GM12872 (cell line): ENCODE measurements at regions not wholly inside any gene's neighbourhood (a gene's known extent, or its start where the extent isn't known, plus 50 kb on each side); places are given as distances from the start of the nearest gene placed in this dataset.

ENCODE experiments used
- CTCF ChIP-seq: IDR thresholded peaks from 3 replicates; pipeline ENCODE4 v1.5.1; 2011; ENCODE audit warnings: low read depth, mild to moderate bottlenecking, low read length, moderate library complexity; ENCODE audit not compliant: insufficient read depth

DNA sequence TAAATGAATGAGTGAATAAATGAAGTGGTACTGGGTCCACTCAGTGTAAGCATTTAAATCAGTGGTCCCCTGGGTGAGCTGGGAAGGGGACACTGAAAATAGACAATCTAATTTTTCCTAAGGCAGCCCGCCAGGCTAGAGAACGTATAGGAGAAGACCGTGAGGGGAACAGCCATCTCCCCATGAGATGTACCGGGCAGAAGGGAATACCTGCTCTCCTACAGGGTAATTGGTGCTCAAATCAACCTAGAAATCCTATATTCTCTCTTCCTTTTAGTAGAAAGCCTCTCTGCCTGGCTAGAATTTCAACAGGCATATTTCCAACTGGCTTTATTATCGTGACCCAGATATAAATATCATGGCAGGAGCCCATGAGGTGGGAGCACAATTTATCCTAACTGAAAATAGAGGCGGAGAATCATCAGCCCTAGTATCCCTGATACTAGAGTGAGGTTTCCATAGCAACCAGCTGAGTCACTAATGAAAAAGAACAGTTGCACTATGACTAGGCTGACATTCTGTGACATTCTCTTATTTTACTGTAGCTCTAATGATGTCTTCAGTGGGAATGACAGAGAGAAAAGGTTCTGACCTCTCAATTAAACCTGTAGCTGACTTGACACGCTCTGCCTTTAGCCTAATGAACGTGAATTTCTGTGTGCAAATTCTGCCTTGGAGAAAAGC is 96.5 kb upstream of the CAST start:
- no peak for TF ChIP-seq CTCF

DNA sequence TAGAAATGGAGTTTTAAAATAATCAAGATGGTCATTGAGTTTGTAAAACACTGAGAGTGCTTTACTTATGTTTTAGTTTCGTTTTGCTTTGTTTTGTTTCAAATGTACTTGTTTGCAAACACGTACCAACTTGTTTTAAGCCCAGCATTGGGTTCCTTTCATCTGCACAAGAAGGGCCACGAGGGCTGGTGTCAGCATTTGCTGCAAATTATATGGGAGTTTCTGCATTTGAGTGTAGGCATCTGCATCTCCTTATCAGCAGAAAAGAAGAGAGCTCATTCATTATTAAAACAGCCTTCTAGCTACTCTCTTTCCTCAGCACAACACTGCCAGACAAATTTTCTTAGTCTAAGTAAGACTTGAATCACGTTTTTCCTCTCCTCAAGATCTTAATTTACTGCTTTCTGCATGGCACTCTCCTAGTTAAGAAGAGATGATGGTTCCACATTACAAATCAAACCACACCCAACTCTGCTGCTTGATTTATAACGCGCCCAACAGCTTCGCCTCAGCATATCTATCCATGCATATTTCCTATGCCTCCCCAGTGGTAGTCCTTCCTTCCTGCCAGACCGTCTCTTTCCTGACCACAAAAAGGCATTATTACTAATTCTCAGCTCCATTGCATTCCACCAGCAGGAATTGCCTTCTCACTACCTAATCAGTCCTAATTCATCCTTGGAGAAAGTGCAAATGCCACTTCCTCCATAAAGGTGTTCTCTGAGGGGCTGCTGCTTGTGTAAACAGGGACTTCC is 95.2 kb upstream of the CAST start:
- no peak for TF ChIP-seq CTCF

DNA sequence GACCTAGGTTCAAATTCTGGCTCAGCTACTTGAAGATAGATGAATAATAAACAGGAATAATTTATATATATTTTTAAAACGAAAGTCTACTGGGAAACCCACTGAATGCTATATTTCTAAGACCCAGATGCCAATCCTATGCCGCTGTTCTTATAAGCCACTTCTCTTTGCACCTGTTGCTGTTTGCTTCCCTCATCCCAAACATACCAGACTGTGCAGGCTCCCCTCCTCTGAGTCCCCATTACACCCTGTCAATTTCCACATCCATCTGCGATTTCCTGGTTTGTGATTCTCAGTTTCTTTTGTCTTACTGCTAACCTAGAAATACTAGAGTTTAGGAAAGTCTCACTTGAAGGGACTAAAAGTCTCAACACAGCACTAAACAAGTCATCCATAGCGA is 92.8 kb upstream of the CAST start:
- TF ChIP-seq CTCF: no peak

- TF ChIP-seq CTCF: no peak
Measured at GRCh38 chr5:96569770-96570169, 92.4 kb upstream of the CAST start.

DNA sequence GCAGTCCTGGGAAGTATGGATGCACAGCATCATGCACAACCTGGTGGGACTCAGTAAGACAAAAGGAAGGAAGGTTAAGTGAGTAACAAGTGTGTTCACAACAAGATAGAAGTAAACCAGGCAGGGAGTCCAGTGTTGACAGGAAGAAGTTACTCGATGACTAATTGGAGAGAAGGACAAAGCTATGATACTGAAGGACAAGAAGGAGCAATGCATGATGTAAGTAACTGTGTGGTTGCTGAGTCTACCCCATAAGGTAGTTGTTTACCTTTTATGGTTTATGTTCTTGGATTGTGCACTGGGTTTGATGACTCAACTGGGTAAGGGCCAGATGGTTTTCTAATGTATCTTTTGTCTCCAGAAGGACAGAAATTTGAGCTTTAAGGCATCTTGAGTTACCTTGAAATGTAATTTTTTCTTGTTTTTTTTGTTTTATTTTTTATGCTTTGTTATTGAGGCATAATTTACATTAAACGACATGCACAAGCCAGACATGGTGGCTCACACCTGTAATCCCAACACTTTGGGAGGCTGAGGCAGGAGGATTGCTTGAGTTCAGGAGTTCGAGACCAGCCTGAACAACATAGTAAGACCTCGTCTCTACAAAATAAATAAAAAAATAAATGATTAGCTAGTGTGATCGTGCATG is 89.2 kb upstream of the CAST start:
- TF ChIP-seq CTCF: no peak

GRCh38 chr5:96573513-96573894 is 88.7 kb upstream of the CAST start:
- no peak for TF ChIP-seq CTCF

- TF ChIP-seq CTCF: no peak
Measured at GRCh38 chr5:96576876-96577275, 85.3 kb upstream of the CAST start.
